H1 (cell line): ENCODE measurements at regions not wholly inside any gene's neighbourhood (a gene's known extent, or its start where the extent isn't known, plus 50 kb on each side); places are given as distances from the start of the nearest gene placed in this dataset.
"Not testable (repeated sequence)": the region's sequence is repeated elsewhere in the genome, so short reads cannot be mapped to it uniquely, and the experiment has no call there.

Experiments used
- CTCF ChIA-PET: fragments of 300-600 bp; sonication (Branson Sonifier 250); formaldehyde crosslinking; loops from one replicate; lab custom pipeline; 2021; ENCODE audit not compliant: partially characterized antibody; lab: Charles Lee
- POLR2A ChIA-PET: fragments of 300-600 bp; sonication (Branson Sonifier 250); formaldehyde crosslinking; loops from one replicate; lab custom pipeline; 2021; ENCODE audit warnings: inconsistent platforms; ENCODE audit not compliant: partially characterized antibody; lab: Charles Lee
- DNase-seq, 2 experiments: peaks; one replicate each; pipeline versions ENCODE4 v3.0.0 to v3.0.0-alpha.2; 2010 to 2022; ENCODE audit warnings: low spot score in 2 of 2, low read depth in 1 of 2, mixed read lengths in 1 of 2
- FAIRE-seq: peaks from 2 replicates; lab custom pipeline; 2011; peaks lifted over from hg19 to GRCh38; lab: Jason Lieb, UNC
- H2AFZ ChIP-seq: 2 replicates; pipeline ENCODE4 v1.8.1; 2012; ENCODE audit warnings: low read length, inconsistent platforms
- H2AK5ac ChIP-seq: 2 replicates; pipeline ENCODE4 v1.6.1; 2013; ENCODE audit warnings: low read depth, low read length
- H2BK120ac ChIP-seq: replicated peaks from 2 replicates; pipeline ENCODE3; 2013; ENCODE audit warnings: low read depth, low read length, inconsistent platforms
- H2BK12ac ChIP-seq: 2 replicates; pipeline ENCODE4 v1.6.1; 2013; ENCODE audit warnings: low read depth, low read length
- H2BK15ac ChIP-seq: 2 replicates; pipeline ENCODE4 v1.6.1; 2013; ENCODE audit warnings: low read length
- H2BK20ac ChIP-seq: 2 replicates; pipeline ENCODE4 v1.6.1; 2013; ENCODE audit warnings: low read length
- H2BK5ac ChIP-seq: 2 replicates; pipeline ENCODE4 v1.6.1; 2013; ENCODE audit warnings: low read depth, low read length
- H3K14ac ChIP-seq: 2 replicates; pipeline ENCODE4 v1.6.1; 2013; ENCODE audit warnings: inconsistent platforms; ENCODE audit not compliant: insufficient read length
- H3K18ac ChIP-seq: 2 replicates; pipeline ENCODE4 v1.6.1; 2013; ENCODE audit warnings: low read length; ENCODE audit errors: extremely low read depth
- H3K23ac ChIP-seq: 2 replicates; pipeline ENCODE4 v1.6.1; 2013; ENCODE audit warnings: inconsistent platforms; ENCODE audit not compliant: insufficient read length
- H3K23me2 ChIP-seq: 2 replicates; pipeline ENCODE4 v1.6.1; 2013; ENCODE audit warnings: low read depth, low read length
- H3K27ac ChIP-seq: 2 replicates; pipeline ENCODE4 v1.6.1; 2011; ENCODE audit warnings: low read depth, low read length, inconsistent platforms
- H3K27me3 ChIP-seq, 4 experiments: replicated peaks in 1 of 4; 1 replicate in 1 of 4; 2 replicates in 3 of 4; pipeline versions ENCODE4 v1.6.1 to v1.8.1; 2011 to 2013; ENCODE audit warnings: low read length in 3 of 4, mild to moderate bottlenecking in 3 of 4, inconsistent platforms in 2 of 4, mixed read lengths in 2 of 4, moderate library complexity in 1 of 4; ENCODE audit not compliant: control insufficient read depth in 3 of 4, insufficient read depth in 3 of 4; ENCODE audit errors: extremely low read depth in 1 of 4
- H3K36me3 ChIP-seq, 4 experiments: 2 replicates each; pipeline versions ENCODE4 v1.6.1 to v1.8.1; 2011 to 2013; ENCODE audit warnings: mild to moderate bottlenecking in 4 of 4, low read length in 3 of 4, moderate library complexity in 2 of 4, control low read depth in 1 of 4, inconsistent platforms in 1 of 4; ENCODE audit not compliant: insufficient read depth in 4 of 4, control insufficient read depth in 2 of 4
- H3K4ac ChIP-seq: replicated peaks from 2 replicates; pipeline ENCODE3; 2013; ENCODE audit warnings: low read length, low read depth, mixed read lengths, inconsistent platforms; ENCODE audit not compliant: insufficient read length
- H3K4me1 ChIP-seq, 4 experiments: replicated peaks in 1 of 4; 1 replicate in 1 of 4; 2 replicates in 3 of 4; pipeline versions ENCODE4 v1.6.1 to v1.8.1; 2011 to 2013; ENCODE audit warnings: low read length in 3 of 4, inconsistent platforms in 2 of 4, mixed read lengths in 1 of 4; ENCODE audit not compliant: insufficient read depth in 4 of 4, control insufficient read depth in 3 of 4
- H3K4me2 ChIP-seq, 2 experiments: 2 replicates each; pipeline versions ENCODE4 v1.6.1 to v1.8.1; 2011 to 2013; ENCODE audit warnings: low read depth in 2 of 2, low read length in 2 of 2, control low read depth in 1 of 2, inconsistent platforms in 1 of 2, mild to moderate bottlenecking in 1 of 2; ENCODE audit not compliant: insufficient read depth in 1 of 2
- H3K4me3 ChIP-seq, 4 experiments: fragments of 200-600, 300-600 bp in 1 of 4; sonication (generic), shearing (Covaris generic), sonication (Bioruptor Twin) in 1 of 4; 2 replicates each; pipeline versions ENCODE4 v1.5.1 to v1.8.1; 2011 to 2016; ENCODE audit warnings: low read length in 4 of 4, low read depth in 3 of 4, control low read depth in 2 of 4, inconsistent platforms in 2 of 4, mild to moderate bottlenecking in 2 of 4, mixed read lengths in 1 of 4, moderate library complexity in 1 of 4; ENCODE audit not compliant: insufficient read depth in 2 of 4; ENCODE audit errors: extremely low read depth in 1 of 4
- H3K56ac ChIP-seq: replicated peaks from 2 replicates; pipeline ENCODE3; 2013; ENCODE audit warnings: low read depth, mild to moderate bottlenecking, mixed read lengths, low read length, inconsistent platforms; ENCODE audit not compliant: insufficient read length
- H3K79me1 ChIP-seq: 2 replicates; pipeline ENCODE4 v1.6.1; 2013; ENCODE audit warnings: low read depth, low read length, control low read depth
- H3K79me2 ChIP-seq, 2 experiments: 2 replicates each; pipeline versions ENCODE4 v1.6.1 to v1.8.1; 2012 to 2013; ENCODE audit warnings: low read length in 2 of 2, mild to moderate bottlenecking in 2 of 2, inconsistent platforms in 1 of 2; ENCODE audit not compliant: insufficient read depth in 2 of 2, control insufficient read depth in 1 of 2
- H3K9ac ChIP-seq, 4 experiments: replicated peaks in 1 of 4; 1 replicate in 1 of 4; 2 replicates in 3 of 4; pipeline versions ENCODE4 v1.6.1 to v1.8.1; 2011 to 2013; ENCODE audit warnings: low read depth in 3 of 4, low read length in 3 of 4, control low read depth in 2 of 4, mild to moderate bottlenecking in 2 of 4, moderate library complexity in 2 of 4, inconsistent platforms in 1 of 4; ENCODE audit errors: extremely low read depth in 1 of 4
- H3K9me3 ChIP-seq, 2 experiments: 2 replicates each; pipeline versions ENCODE4 v1.6.1 to v1.8.1; 2012 to 2013; ENCODE audit warnings: mild to moderate bottlenecking in 2 of 2, moderate library complexity in 2 of 2, control low read depth in 1 of 2, inconsistent platforms in 1 of 2, low read depth in 1 of 2, low read length in 1 of 2, mixed read lengths in 1 of 2; ENCODE audit not compliant: insufficient read depth in 2 of 2
- H4K20me1 ChIP-seq, 2 experiments: replicated peaks in 1 of 2; 2 replicates each; pipeline versions ENCODE3 to v1.8.1; 2011 to 2013; ENCODE audit warnings: inconsistent platforms in 2 of 2, low read length in 2 of 2, mild to moderate bottlenecking in 1 of 2; ENCODE audit not compliant: insufficient read depth in 2 of 2, control insufficient read depth in 1 of 2
- H4K5ac ChIP-seq: 2 replicates; pipeline ENCODE4 v1.6.1; 2013; ENCODE audit warnings: low read length, low read depth, mixed read lengths, inconsistent platforms; ENCODE audit not compliant: insufficient read length
- H4K8ac ChIP-seq: 2 replicates; pipeline ENCODE4 v1.8.0; 2013; ENCODE audit warnings: mild to moderate bottlenecking, moderate library complexity, low read length, inconsistent platforms; ENCODE audit not compliant: insufficient read depth; ENCODE audit errors: extremely low read depth
- H4K91ac ChIP-seq: replicated peaks from 2 replicates; pipeline ENCODE3; 2013; ENCODE audit warnings: low read length, mixed read lengths, inconsistent platforms; ENCODE audit not compliant: insufficient read length
- CHD2 ChIP-seq: IDR thresholded peaks from 2 replicates; pipeline ENCODE4 v1.6.1; 2012; ENCODE audit warnings: low read length, improper control_type of control experiment
- WGBS, 2 experiments: shearing (Covaris generic) in 1 of 2; methylation state at CpG; one replicate each; pipeline versions ENCODE4 v1.1.6 to v1.1.7; 2013 to 2015; ENCODE audit warnings: low lambda C conversion rate in 2 of 2, mixed read lengths in 2 of 2, inconsistent platforms in 1 of 2, low coverage in 1 of 2, missing lambda C conversion rate in 1 of 2; ENCODE audit not compliant: insufficient replicate concordance in 2 of 2, insufficient coverage in 1 of 2, insufficient read length in 1 of 2; ENCODE audit errors: extremely low coverage in 1 of 2, missing lambda C conversion rate in 1 of 2; 5-methylcytosine and 5-hydroxymethylcytosine counted together

- Histone ChIP-seq H3K4me1 (no peaks in the 10 kb centered on the region), H4K5ac (no peak overlapping the region), H2AK5ac (no peak overlapping the region), H3K23ac (no peak overlapping the region), H3K27me3 (no peaks in the 10 kb centered on the region), H3K36me3 (no peaks in the 10 kb centered on the region), H2BK5ac (no peak overlapping the region), H3K56ac (no peak overlapping the region), H3K14ac (no peak overlapping the region), H3K79me1 (no peaks in the 10 kb centered on the region), H2BK15ac (no peak overlapping the region), H4K20me1 (no peaks in the 10 kb centered on the region), H3K4ac (no peak overlapping the region), H3K9me3 (no peaks in the 10 kb centered on the region), H3K27ac (no peak overlapping the region), H3K4me3 (no peak overlapping the region), H4K91ac (no peak overlapping the region), H2BK120ac (no peak overlapping the region), H2AFZ (no peak overlapping the region), H3K4me2 (no peak overlapping the region), H3K18ac (no peak overlapping the region), H2BK20ac (no peak overlapping the region), H2BK12ac (no peak overlapping the region), H3K79me2 (no peaks in the 10 kb centered on the region), H3K9ac (no peak overlapping the region), H4K8ac (no peak overlapping the region), H3K23me2 (no peaks in the 10 kb centered on the region)
- DNase-seq (no peak), FAIRE-seq (no peak)
- no peak for TF ChIP-seq CHD2
- ChIA-PET POLR2A (no interaction called here), CTCF (no interaction called here)
- 100% methylated on average over 1 of the region's 1 CpG; no CpG with 5 or more reads in 1 of the 2 experiments for WGBS, 2 experiments
Observed at GRCh38 chr5:40346901-40347300, 332.8 kb upstream of the PTGER4 start.

DNA sequence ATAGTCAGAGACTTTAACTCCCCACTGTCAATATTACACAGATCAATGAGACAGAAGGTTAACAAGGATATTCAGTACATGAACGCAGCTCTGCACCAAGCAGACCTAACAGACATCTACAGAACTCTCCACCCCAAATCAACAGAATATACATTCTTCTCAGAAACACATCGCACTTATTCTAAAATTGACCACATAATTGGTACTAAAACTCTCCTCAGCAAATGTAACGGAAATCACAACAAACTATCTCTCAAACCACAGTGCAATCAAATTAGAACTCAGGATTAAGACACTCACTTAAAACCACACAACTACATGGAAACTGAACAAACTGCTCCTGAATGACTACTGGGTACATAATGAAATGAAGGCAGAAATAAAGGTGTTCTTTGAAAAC, 341.3 kb upstream of the PTGER4 start:
- H3K79me1 ChIP-seq, H3K14ac ChIP-seq, H3K4me2 ChIP-seq, H2AK5ac ChIP-seq, H4K5ac ChIP-seq, H2BK20ac ChIP-seq, H2AFZ ChIP-seq, H3K18ac ChIP-seq, H4K20me1 ChIP-seq, H3K9me3 ChIP-seq, H3K79me2 ChIP-seq, H2BK15ac ChIP-seq, H3K4me1 ChIP-seq, DNase-seq, H4K91ac ChIP-seq, H3K23ac ChIP-seq, H3K27ac ChIP-seq, H2BK12ac ChIP-seq, H3K56ac ChIP-seq, H3K4ac ChIP-seq, H4K8ac ChIP-seq, H2BK5ac ChIP-seq, H3K23me2 ChIP-seq, H3K4me3 ChIP-seq, POLR2A ChIA-PET, H3K9ac ChIP-seq, H2BK120ac ChIP-seq, H3K27me3 ChIP-seq, FAIRE-seq, H3K36me3 ChIP-seq: not testable (repeated sequence)
- CTCF ChIA-PET, result interaction anchor here (2.2 kb wide), 1 partner anchor 49 kb away, joined by 5 read pairs; no protein-coding TSS in a partner anchor
- 91% methylated on average over 3 of the region's 3 CpGs; no CpG with 5 or more reads in 1 of the 2 experiments for WGBS, 2 experiments
